ENCODE measurements at regions not wholly inside any gene's neighbourhood (a gene's known extent, or its start where the extent isn't known, plus 50 kb on each side); places are given as distances from the start of the nearest gene placed in this dataset.

DNA sequence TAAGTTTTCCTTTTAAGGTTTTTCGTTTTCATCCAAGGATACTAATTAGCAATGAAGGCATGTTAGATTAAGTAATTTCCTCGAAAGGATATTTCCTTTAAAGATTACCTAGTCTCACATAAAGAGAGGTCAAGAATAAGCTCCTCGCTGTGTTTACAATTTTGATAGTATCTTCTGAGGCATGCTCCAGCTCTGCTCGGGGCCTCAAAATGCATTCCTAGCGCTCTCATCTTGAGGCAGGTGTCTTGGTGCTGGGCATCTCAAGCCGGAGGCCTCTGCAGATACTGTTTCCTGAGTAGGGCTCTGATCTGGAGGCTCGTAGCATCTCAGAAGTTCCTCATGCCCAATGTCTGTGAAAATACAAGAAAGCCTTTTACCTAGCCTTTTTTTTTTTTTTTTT lies 128.6 kb upstream of the SNX19 start:
- TF ChIP-seq, protein P1, sequence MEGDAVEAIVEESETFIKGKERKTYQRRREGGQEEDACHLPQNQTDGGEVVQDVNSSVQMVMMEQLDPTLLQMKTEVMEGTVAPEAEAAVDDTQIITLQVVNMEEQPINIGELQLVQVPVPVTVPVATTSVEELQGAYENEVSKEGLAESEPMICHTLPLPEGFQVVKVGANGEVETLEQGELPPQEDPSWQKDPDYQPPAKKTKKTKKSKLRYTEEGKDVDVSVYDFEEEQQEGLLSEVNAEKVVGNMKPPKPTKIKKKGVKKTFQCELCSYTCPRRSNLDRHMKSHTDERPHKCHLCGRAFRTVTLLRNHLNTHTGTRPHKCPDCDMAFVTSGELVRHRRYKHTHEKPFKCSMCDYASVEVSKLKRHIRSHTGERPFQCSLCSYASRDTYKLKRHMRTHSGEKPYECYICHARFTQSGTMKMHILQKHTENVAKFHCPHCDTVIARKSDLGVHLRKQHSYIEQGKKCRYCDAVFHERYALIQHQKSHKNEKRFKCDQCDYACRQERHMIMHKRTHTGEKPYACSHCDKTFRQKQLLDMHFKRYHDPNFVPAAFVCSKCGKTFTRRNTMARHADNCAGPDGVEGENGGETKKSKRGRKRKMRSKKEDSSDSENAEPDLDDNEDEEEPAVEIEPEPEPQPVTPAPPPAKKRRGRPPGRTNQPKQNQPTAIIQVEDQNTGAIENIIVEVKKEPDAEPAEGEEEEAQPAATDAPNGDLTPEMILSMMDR (IDR thresholded peaks at IDR 0.05; ENCODE audit: extremely low read depth, missing control alignments), result no peak

GRCh38 chr11:131052367-131052766 lies 136.1 kb upstream of the SNX19 start:
- TF ChIP-seq, protein P1 (IDR thresholded peaks at IDR 0.05; ENCODE audit: extremely low read depth, missing control alignments), result no peak

More for the DNA sequence above, 128.6 kb upstream of the SNX19 start:
- no peak for DNase-seq (ENCODE audit: low spot score)

DNA sequence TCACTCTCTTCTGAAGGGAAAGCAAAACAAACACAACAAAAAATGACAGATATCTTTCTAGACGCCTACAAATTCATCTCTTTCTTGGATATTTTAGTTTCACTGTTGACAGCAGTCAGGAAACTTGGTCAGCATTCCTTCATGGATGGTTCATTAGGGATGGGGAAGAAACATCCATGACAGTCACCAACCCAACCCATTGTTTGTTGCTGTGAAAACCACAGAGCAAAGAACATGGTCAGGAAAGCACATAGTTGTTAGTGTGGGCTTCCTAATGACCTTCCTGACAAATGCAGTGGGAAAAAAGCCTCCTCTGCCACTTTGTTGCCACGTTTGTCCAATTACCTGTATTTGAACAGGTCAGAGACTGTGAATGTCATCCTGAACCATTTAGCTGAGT lies 139.8 kb upstream of the SNX19 start:
- DNase-seq (ENCODE audit: low spot score), result no peak
- TF ChIP-seq, protein P1 (IDR thresholded peaks at IDR 0.05; ENCODE audit: extremely low read depth, missing control alignments), result no peak

More at GRCh38 chr11:131052367-131052766, 136.1 kb upstream of the SNX19 start:
- DNase-seq (ENCODE audit: low spot score), result no peak

DNA sequence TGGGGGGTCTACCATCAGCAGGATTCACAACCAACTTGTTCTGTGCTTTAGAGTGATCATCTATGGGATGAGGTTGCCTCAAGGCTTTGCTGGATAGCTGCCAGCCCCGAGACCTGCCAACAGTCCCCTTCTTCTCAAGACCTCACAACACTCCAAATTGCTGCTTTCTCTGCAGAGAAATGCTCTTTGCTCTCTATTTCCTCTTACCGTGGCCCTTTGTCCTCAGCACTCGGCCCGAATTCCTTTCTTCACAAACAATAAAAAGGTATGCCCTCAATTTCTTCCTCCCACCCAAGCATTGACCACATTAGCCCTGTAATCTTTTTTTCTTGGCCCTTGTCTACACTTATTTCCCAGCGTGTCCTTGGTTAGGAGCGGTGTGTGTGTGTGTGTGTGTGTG lies 147.4 kb upstream of the SNX19 start:
- DNase-seq (ENCODE audit: low spot score), result no peak

DNA sequence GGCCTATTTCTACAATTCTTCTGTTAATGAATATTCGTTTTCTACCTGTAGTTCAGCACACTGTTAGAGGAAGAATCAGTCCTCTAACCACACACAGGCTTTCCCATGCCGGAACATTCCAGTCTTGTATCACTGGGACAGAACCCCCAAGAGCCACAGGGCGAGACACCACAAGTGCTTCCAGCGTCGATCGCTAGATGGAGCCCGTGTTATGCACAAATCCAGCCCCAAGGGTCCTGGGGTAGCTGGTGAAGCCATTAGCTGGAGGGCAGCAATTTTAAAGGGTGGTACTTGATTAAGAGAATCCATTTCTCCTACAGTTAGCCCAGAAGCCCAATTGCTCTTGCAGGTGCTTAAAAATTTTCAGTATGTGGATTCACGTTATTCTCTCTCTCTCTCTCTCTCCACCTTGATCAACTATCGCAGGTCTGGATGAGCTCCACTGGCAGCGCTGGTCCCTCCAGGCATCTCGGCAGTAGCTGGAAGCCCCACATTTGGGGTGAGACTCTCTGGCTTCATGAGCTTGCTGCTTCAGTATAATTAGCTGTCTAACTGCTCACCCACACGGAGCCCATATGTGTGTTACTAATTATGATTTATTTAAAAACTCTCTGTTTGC lies 148.2 kb upstream of the SNX19 start:
- DNase-seq (ENCODE audit: low spot score), result peak; percentile 74

More for the DNA sequence above, 147.4 kb upstream of the SNX19 start:
- TF ChIP-seq, protein P1 (IDR thresholded peaks at IDR 0.05; ENCODE audit: extremely low read depth, missing control alignments), result no peak

DNA sequence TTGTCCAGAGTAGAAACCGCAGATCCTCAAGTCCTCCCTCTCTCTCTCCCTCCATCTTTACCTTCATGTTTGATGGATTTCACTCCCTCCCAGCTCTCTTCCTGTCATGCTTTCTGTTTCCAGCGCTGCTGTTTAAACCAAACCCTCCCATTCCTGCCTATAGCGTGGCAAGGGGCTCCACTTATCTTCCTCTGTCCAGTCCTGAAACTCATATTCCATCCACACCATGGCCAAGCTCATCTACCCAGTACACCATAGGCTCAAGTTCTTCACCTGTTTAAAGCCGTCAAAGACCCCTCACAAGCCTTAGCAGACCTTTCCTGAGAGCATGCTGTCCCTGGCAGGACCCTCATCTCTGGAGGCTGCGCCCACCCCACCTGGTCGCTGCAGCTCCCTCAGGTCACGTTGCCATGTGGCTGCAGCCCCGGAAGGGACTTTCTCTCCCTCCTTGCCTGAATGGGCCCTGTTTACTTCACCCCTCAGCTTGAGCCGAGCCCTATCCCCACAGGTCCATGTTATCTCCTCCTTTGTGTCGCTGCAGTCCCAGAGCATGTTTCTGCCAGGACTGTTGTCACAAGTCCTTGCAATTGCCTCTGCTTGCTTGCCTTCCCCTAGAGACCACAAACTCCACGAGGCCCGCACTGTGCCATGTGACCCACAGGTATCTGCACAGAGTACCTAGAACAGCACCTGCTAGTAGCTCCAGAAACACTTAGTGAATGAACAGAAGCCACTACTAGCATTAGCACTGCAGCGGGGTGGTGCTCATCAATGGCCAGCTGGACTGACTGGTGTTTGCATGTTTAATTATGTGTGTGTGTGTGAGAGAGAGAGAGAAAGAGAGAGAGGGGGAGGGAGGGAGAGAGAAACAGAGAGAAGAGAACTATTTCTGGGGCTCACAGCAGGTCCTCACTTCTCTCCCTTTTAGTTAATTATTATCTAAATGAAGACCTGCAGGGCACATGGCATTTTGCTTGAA lies 149.4 kb upstream of the SNX19 start:
- no peak for DNase-seq (ENCODE audit: low spot score)
- TF ChIP-seq, protein P1 (IDR thresholded peaks at IDR 0.05; ENCODE audit: extremely low read depth, missing control alignments), result no peak

More for the DNA sequence above, 148.2 kb upstream of the SNX19 start:
- TF ChIP-seq, protein P1 (IDR thresholded peaks at IDR 0.05; ENCODE audit: extremely low read depth, missing control alignments), result peak; percentile 79

- no peak for DNase-seq (ENCODE audit: low spot score)
- TF ChIP-seq, protein P1 (IDR thresholded peaks at IDR 0.05; ENCODE audit: extremely low read depth, missing control alignments), result no peak
Measured at GRCh38 chr11:131066551-131066950, 150.3 kb upstream of the SNX19 start.
